CD4-positive, alpha-beta T cell (primary cell): ENCODE measurements at regions not wholly inside any gene's neighbourhood (a gene's known extent, or its start where the extent isn't known, plus 50 kb on each side); places are given as distances from the start of the nearest gene placed in this dataset.

ENCODE experiments used
- ATAC-seq: fragments of 200-7000 bp; cut with Tn5 transposase; one replicate; pipeline ENCODE4 v1.10.0; 2022; ENCODE audit warnings: mild to moderate bottlenecking; ENCODE audit not compliant: poor library complexity
- CTCF ChIA-PET: fragments of 350-600 bp; sonication (Branson Sonifier 250); formaldehyde crosslinking; loops from one replicate; lab custom pipeline; 2021; ENCODE audit warnings: antibody characterized with exemption, inconsistent platforms; lab: Charles Lee
- POLR2A ChIA-PET: fragments of 350-600 bp; sonication (Branson Sonifier 250); formaldehyde crosslinking; loops from one replicate; lab custom pipeline; 2021; ENCODE audit warnings: antibody characterized with exemption, inconsistent platforms; lab: Charles Lee
- DNase-seq, 14 experiments: peaks; one replicate each; pipeline ENCODE4 v3.0.0-alpha.2; 2013 to 2020; ENCODE audit warnings: mixed read lengths in 2 of 14
- H3K27ac ChIP-seq, 2 donors: one replicate each; pipeline versions ENCODE4 v1.5.1 to v1.7.0; 2013; ENCODE audit warnings: low read length in 2 of 2, low read depth in 1 of 2, mild to moderate bottlenecking in 1 of 2
- H3K27me3 ChIP-seq, 2 experiments: 1 replicate in 1 of 2; 2 replicates in 1 of 2; pipeline versions ENCODE4 v1.6.1 to v1.7.0; 2013; ENCODE audit warnings: low read length in 2 of 2, control low read depth in 1 of 2, mild to moderate bottlenecking in 1 of 2, moderate library complexity in 1 of 2; ENCODE audit not compliant: insufficient read depth in 2 of 2, control insufficient read depth in 1 of 2
- H3K36me3 ChIP-seq: one replicate; pipeline ENCODE4 v1.6.1; 2013; ENCODE audit warnings: low read length, control low read depth; ENCODE audit not compliant: insufficient read depth
- H3K4me1 ChIP-seq: one replicate; pipeline ENCODE4 v1.6.1; 2013; ENCODE audit warnings: low read length, control low read depth; ENCODE audit not compliant: insufficient read depth
- H3K4me3 ChIP-seq: one replicate; pipeline ENCODE4 v1.5.1; 2013; ENCODE audit warnings: mild to moderate bottlenecking, low read length, moderate library complexity
- H3K9me3 ChIP-seq, 2 experiments: 1 replicate in 1 of 2; 2 replicates in 1 of 2; pipeline versions ENCODE4 v1.6.1 to v1.7.0; 2013; ENCODE audit warnings: low read length in 2 of 2, mild to moderate bottlenecking in 2 of 2, control low read depth in 1 of 2, moderate library complexity in 1 of 2; ENCODE audit not compliant: control insufficient read depth in 1 of 2, insufficient read depth in 1 of 2
- H3K27ac Mint-ChIP-seq: one replicate; pipeline ENCODE4 v1.8.0; 2020; ENCODE audit warnings: mixed read lengths
- H3K27me3 Mint-ChIP-seq: one replicate; pipeline ENCODE4 v1.8.0; 2021; ENCODE audit warnings: mixed read lengths
- H3K36me3 Mint-ChIP-seq: one replicate; pipeline ENCODE4 v1.8.0; 2021; ENCODE audit warnings: low read depth, mixed read lengths
- H3K4me1 Mint-ChIP-seq: one replicate; pipeline ENCODE4 v1.8.0; 2021; ENCODE audit warnings: low read depth, mixed read lengths
- H3K4me3 Mint-ChIP-seq: one replicate; pipeline ENCODE4 v1.8.0; 2020; ENCODE audit warnings: mild to moderate bottlenecking, mixed read lengths
- H3K9me3 Mint-ChIP-seq: one replicate; pipeline ENCODE4 v1.8.0; 2020; ENCODE audit warnings: mixed read lengths
- intact Hi-C, 2 experiments: fragments of 100-400 bp; cut with DNase I in 1 of 2; cut with micrococcal nuclease in 1 of 2; formaldehyde crosslinking; loops; one replicate each; pipeline versions ENCODE4 v1.15.1 to v1.9.0; 2023 to 2025; cut with DNase I, micrococcal nuclease
- TF ChIP-seq, protein P1 (sequence below): fragments of 200-600 bp; IDR thresholded peaks from one replicate; pipeline ENCODE4 v1.8.0; 2022; ENCODE audit warnings: antibody characterized with exemption, mild to moderate bottlenecking

DNA sequence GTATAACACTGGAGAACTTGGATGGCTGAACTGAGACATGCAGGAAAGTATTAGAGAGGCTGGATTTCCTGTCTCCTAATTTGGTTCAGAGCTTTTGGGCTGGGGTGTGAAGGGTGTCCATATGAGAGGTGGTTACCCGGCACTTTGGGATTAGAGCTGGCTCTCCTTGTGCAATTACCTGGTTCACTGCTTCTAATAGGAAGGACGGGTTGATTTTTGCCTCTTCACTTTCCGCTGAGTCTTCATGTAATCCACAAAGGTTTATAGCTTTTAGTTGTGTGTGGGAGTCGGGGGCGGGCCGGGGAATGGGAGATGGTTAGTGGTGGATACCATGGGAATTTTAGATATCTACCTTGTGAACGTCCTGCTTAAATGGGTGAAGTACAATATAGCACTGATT, 151.5 kb downstream of the BTBD3 start:
- CTCF ChIA-PET = no interaction called here

DNA sequence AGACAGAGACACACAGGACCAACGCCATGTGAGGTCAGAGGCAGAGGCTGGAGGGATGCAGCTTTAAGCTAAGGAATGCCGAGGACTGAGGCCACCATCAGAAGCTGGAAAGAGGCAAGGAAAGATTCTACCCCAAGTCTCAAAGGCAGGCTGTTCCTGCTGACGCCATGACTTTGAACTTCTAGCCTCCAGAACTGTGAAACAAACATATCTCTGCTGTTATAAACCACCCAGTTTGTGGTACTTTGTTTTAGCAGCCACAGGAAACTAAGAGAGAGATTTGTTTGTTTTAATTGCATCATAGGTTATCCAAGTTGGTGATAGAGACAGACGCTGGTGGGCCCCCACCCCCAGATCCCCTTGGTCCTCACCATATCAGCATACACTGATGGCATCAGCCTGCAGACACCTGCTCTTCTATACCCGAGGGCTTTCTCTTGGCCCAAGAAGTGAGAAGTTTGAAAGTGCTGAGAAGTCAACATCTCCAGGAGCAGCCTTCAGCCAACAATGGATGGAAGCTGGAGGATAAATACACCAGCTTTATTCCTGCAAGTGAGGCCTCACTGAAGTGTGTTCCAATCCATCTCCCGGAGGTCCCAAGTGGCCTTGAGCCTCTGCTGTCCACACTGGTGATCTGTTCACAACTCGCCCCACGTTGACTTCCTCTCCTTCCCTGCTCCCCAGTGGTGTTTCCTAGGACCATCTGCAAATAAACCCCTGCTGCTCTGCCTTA, 154.7 kb downstream of the BTBD3 start:
- H3K9me3 Mint-ChIP-seq = no peaks in the 10 kb centered on the region
- Histone ChIP-seq H3K4me1 (no peaks in the 10 kb centered on the region), H3K4me3 (no peak overlapping the region), H3K9me3 (peaks cover 0 to 2% of the 10 kb centered on the region in 2 experiments), H3K27ac (no peak overlapping the region), H3K36me3 (no peaks in the 10 kb centered on the region), H3K27me3 (no peaks in the 10 kb centered on the region)
- ATAC-seq (no peak), DNase-seq (no peak)
- POLR2A ChIA-PET = no interaction called here
- TF ChIP-seq, protein P1, sequence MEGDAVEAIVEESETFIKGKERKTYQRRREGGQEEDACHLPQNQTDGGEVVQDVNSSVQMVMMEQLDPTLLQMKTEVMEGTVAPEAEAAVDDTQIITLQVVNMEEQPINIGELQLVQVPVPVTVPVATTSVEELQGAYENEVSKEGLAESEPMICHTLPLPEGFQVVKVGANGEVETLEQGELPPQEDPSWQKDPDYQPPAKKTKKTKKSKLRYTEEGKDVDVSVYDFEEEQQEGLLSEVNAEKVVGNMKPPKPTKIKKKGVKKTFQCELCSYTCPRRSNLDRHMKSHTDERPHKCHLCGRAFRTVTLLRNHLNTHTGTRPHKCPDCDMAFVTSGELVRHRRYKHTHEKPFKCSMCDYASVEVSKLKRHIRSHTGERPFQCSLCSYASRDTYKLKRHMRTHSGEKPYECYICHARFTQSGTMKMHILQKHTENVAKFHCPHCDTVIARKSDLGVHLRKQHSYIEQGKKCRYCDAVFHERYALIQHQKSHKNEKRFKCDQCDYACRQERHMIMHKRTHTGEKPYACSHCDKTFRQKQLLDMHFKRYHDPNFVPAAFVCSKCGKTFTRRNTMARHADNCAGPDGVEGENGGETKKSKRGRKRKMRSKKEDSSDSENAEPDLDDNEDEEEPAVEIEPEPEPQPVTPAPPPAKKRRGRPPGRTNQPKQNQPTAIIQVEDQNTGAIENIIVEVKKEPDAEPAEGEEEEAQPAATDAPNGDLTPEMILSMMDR = no peak
- H3K4me3 Mint-ChIP-seq = no peak overlapping the region
- intact Hi-C loops = no loop called here
- H3K4me1 Mint-ChIP-seq = no peaks in the 10 kb centered on the region
- H3K27ac Mint-ChIP-seq = no peak overlapping the region
- CTCF ChIA-PET = no interaction called here
- H3K27me3 Mint-ChIP-seq = no peaks in the 10 kb centered on the region
- H3K36me3 Mint-ChIP-seq = no peaks in the 10 kb centered on the region

More for the DNA sequence above, 151.5 kb downstream of the BTBD3 start:
- no peaks in the 10 kb centered on the region for H3K36me3 ChIP-seq
- POLR2A ChIA-PET = no interaction called here
- no peaks in the 10 kb centered on the region for H3K4me1 Mint-ChIP-seq
- no peak overlapping the region for H3K27ac Mint-ChIP-seq
- peaks cover 0 to 22% of the 10 kb centered on the region in 2 experiments for H3K9me3 ChIP-seq
- no peaks in the 10 kb centered on the region for H3K27me3 ChIP-seq
- no peak for ATAC-seq
- no peak for DNase-seq
- no peak overlapping the region for H3K27ac ChIP-seq
- no peak overlapping the region for H3K4me3 Mint-ChIP-seq
- no peaks in the 10 kb centered on the region for H3K4me1 ChIP-seq
- TF ChIP-seq, protein P1 = no peak
- no peak overlapping the region for H3K4me3 ChIP-seq
- intact Hi-C loops = no loop called here
- H3K9me3 Mint-ChIP-seq = no peaks in the 10 kb centered on the region
- no peaks in the 10 kb centered on the region for H3K36me3 Mint-ChIP-seq
- no peaks in the 10 kb centered on the region for H3K27me3 Mint-ChIP-seq

GRCh38 chr20:12072954-12073264, 155.2 kb downstream of the BTBD3 start:
- H3K27me3 Mint-ChIP-seq = no peaks in the 10 kb centered on the region
- Histone ChIP-seq H3K4me3 (no peak overlapping the region), H3K27ac (no peak overlapping the region), H3K36me3 (no peaks in the 10 kb centered on the region), H3K27me3 (no peaks in the 10 kb centered on the region), H3K9me3 (peaks cover 0 to 2% of the 10 kb centered on the region in 2 experiments), H3K4me1 (no peaks in the 10 kb centered on the region)
- H3K4me1 Mint-ChIP-seq = no peaks in the 10 kb centered on the region
- no peaks in the 10 kb centered on the region for H3K36me3 Mint-ChIP-seq
- no peak for ATAC-seq
- no peak overlapping the region for H3K27ac Mint-ChIP-seq
- no peaks in the 10 kb centered on the region for H3K9me3 Mint-ChIP-seq
- ChIA-PET CTCF (no interaction called here), POLR2A (no interaction called here)
- TF ChIP-seq, protein P1 = no peak
- no peak for DNase-seq
- intact Hi-C loops = no loop called here
- no peak overlapping the region for H3K4me3 Mint-ChIP-seq
